NCI-H1092 (cell line): ENCODE measurements at regions not wholly inside any gene's neighbourhood (a gene's known extent, or its start where the extent isn't known, plus 50 kb on each side); places are given as distances from the start of the nearest gene placed in this dataset.

Source experiments
- DNase-seq: peaks from one replicate; lab custom pipeline; 2025; lab: John Stamatoyannopoulos, UW

DNA sequence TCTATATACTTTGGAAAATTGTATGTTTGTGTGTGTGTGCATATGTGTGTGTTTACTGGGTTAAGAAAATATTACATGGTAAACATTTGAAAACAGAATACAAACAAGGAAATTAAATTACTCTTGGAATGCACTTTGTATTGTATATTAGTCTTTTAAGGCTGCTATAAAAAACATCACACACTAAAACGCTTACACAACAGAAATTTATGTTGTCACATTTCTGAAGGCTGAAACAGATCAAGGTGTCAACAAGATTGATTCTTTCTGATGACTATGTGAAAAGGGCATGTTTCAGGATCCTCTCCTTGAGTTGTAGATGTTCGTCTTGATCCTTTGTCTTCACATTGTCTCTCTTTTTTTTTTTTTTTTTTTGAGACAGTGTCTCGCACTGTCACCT, 149.1 kb upstream of the CNTN5 start:
- no peak for DNase-seq

DNA sequence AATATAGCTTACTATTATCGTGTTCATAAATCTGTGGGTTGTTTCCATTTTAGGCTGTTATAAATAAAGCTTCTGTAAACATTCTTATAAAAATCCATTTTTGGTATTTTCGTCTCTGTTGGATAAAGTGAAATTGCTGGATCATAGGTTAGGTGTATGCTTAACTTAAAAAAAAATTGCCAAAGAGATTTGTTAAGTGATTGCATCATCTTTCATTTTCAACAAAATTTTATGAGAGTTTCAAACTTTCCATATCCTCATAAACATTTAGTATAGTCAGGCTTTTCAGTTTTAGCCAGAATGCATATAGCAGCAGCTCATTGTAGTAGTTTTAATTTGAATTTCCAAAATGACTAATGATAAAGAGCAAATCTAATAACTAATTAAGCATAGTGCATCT, 146.7 kb upstream of the CNTN5 start:
- DNase-seq: no peak

DNA sequence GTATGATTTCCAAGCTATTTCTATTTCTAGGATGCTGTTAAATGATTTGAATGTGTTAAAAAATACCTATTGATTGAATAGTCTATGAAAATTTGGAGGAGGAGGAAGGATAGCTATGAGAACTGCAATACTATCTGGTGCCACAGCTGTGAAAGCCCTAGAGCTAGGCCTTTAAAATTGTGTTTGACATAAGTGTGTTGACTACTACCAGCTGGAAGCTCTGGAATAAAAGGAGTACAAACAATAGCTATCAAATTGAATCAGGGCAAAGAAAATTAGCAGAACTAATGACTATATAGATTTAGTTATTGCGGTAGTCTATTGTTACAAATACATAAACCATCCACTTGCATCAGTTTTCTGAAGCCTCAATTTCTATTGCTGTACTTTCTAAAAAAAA, 124.8 kb upstream of the CNTN5 start:
- no peak for DNase-seq

DNA sequence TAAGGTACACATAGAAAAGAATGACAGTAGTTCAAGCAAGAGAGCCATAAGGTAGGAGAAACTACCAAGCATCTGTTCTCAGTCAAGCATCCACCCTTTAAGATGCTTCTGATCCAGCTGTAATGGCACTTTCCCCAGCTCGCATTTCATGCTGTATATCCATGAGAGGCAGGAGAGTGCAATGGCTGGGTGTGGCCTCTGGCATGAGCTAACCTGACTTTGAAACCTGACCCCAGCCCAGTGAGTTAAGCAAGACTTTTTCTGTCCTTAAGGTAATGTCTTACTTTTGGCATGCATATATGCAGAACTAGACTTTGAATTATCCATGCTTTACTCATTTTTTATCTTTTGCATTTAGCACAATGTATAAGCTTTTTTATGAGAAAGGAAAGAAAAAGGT, 79.8 kb upstream of the CNTN5 start:
- no peak for DNase-seq

DNA sequence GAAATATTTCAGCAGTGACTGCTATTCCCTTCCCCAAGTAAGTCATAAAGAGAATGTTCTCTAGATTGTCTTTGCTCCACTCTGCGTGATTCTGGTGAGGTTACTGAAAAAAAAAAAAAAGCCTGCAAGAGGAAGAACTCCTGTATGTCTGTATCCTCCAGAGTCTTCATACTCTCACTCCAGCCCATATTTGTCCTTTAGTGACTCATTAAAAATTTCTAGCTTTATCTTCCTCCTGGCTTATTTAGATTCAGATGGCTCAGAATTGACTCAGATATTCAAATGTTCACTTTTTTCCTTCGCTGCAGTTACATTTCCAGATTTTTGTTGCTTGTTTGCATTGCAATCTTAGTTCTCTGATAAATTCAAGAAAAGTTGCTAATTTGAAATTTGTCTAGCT, 76.3 kb upstream of the CNTN5 start:
- DNase-seq: no peak

DNA sequence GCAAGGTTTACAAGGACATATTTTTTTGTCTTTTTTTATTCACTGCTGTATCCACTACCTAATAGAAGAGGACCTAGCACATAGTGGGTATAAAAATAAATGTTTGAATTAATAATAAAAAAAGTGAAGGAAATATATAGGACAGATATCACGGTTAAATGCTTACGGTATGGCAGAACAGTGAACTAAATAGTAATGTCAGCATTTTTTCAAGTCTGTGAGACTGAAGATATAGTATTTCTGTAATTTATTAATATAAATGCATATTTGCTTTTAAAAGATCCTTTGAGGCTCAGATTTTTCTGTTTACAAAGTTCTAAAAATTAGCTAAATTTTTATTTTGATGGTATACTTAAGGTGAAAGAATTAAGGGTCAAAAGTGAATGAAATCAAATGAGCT, 68.6 kb upstream of the CNTN5 start:
- no peak for DNase-seq

DNA sequence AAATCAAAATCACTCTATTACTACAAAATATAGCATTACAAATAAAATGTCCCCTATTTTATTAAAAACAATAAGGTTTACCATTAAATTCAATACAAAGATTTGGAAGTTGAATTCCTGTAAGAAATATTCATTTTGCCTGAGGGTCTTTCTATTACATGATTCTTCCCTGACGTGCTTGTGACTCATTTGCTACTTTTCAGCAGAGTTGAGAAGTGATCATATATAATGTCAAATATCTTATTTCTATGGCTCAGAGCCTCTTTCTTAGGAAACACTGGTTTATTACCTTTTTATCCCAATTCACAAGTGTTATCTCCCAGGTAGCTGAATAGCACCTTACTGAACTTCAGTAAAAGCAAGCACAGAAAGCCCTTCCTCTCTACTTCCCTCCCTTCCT, 65.2 kb upstream of the CNTN5 start:
- DNase-seq: no peak

DNA sequence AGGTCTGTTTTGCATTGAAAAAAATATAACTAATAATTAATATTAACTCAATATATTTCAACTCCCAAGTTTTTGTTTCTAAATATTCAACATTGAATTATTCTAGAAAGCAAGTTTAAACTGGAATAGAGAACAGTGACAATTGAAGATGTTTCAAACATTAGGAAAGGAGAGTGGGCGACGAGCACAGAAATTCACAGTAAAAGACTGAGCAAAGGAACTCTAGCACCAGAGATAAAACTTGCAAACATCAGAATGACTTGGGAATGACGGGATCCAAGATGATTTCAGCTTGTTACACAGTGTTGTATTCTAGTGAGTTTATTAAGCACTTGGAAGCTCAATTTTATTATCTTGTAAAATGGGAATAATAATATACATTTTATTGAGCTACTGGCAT, 56.6 kb upstream of the CNTN5 start:
- no peak for DNase-seq

DNA sequence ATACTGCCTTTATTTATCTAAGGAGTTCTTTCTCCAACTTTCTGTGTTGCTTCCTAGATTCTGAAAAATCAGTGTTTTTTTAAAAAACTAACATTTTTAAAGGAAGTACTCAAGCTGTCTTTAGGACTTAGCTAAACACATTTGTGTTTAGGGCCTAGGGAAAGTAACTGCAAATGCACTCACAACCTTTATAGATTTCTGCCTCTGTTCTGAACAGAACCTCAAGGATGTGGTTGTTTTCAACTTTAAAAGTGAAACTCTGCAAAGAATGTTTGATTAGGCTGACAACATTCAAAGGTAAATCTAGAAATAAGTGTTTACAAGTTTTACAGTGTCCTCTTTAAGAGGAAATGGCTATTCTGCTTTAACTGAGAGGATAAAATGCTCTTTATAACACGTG, 55.4 kb upstream of the CNTN5 start:
- DNase-seq: no peak

DNA sequence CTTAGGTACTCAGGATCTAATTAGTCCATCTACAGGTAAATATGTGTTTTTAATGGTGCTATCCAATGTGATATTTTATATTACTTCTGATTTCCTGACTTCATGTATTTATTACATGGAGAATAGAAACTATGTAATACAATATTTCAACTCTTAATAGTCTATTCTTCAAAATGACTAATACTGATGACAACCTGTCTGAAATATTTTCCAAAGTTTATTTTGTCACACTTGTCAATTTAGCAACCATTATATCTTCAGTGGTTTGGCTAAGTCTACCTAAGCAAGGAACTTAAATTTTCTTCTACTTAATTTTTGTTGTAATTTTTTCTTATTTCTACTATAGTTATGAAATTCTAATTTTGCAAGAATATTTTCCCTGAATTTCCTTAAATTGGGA, 55.0 kb upstream of the CNTN5 start:
- DNase-seq: no peak

DNA sequence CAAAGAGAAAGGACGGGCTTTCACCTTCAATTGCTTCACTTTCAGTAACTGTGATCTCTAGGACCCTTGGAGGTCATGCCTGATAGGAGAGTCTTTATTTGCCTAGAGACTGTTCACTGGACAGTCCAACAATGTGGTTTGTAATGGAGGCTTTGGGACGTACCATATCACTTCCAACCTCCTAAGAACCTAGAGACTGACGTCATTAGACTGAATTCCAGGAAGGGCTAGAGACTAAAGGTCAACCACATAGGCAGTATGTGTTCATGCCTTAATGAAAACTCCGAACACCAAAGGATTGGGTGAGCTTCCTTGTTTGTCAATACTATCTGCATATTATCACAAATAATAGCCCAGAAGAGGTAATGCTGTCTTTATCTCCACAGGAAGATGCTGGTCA, 53.7 kb upstream of the CNTN5 start:
- DNase-seq: no peak
